Stimulated activated CD4-positive, alpha-beta T cell treated with anti-CD3 and anti-CD28 coated beads, Interleukin-4, amount 100 ng/mL, for 24 hours (primary cell): ENCODE measurements at regions not wholly inside any gene's neighbourhood (a gene's known extent, or its start where the extent isn't known, plus 50 kb on each side); places are given as distances from the start of the nearest gene placed in this dataset.

Experiments used
- DNase-seq: peaks from one replicate; pipeline ENCODE4 v3.0.0-alpha.2; 2020

DNA sequence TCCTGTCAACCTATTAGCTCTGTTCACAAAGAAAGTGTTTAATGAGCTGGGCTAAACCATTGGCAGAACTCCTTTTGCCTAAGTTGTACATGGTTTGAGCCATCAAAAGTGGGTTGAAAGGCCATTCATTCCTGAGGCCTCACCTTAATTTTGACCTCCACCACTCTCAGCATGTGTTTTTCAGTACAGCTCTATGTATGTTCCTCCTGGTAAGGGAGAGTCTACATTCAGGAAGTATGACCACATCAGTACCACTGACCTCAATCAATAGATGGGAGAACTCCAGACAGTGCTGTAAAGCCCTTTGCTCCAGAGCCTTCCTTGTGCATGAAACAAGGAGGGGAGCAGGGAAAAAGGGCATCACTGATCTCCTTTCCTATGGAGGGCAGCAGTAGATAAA, 87.8 kb upstream of the CARD18 start:
- no peak for DNase-seq

DNA sequence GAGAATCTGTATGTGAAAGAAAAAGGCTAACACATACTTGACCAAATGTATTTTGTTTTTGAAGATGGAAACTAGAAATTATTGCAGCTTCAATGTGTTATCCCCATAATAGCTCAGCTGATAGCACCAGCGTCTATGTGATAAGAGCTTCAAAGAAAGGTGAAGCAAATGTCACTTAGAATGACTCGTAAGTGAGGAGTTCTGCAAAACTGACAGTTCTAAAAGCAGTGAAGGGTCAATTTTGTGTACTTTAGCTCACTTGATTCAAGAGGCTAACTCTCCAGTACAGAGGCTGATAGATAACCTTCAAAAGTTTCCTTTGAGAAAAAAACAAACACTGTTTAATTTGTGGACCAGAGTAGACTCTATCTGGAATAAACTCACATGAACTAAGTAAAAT, 87.2 kb upstream of the CARD18 start:
- DNase-seq: no peak

DNA sequence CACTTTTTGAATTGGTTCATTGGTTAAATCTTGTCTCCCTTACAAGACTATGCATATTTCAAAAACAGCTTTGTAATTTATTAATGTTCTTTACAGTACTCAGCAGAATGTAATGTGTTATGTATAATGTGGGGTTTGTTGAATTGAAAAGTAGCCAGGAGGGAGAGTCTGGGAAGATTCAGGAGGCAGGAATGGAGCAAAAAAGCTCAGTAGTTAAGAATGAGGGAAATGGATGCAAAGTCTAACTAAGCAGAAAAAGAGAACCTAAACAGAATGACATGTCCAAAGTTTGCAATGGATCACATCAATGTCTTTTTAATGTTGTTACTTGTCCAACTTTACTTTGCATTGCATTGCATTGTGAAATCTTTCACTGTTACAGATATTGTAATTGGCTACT, 86.5 kb upstream of the CARD18 start:
- DNase-seq: no peak

DNA sequence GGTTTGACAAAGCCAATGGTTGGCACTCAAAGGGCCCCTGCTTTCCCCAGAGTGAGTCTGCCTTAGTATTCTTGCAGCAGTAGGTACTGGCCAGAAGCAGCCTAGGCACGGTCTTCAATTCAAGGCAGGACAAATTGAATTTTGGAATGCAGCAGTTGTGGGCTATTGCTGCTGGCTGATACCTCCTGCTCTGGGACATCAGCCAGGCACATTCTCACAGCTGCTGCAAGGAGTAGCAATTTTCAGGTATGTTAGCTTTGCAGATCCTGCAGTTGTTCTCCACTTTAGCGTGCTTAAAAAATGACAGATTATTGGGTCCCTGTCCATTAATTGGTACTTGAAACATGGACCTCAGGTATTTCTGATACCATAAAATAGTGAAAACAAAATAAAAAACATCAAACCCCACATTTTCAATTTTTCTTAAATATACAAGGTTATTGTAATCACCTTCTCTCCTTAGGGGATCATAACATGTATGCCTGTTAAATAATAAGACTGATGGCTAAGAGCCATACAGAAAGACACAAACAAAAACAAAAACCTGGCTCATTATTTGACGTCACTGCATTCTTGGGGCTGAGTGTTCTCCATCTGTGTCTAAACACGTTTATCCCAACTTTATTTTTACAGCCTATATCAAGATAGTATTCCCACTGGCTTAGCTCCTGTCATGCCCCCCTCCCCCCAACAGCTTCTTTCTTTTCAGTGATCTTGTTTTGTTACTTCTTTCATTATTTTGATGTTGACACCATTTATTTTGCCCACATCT, 85.1 kb upstream of the CARD18 start:
- no peak for DNase-seq

DNA sequence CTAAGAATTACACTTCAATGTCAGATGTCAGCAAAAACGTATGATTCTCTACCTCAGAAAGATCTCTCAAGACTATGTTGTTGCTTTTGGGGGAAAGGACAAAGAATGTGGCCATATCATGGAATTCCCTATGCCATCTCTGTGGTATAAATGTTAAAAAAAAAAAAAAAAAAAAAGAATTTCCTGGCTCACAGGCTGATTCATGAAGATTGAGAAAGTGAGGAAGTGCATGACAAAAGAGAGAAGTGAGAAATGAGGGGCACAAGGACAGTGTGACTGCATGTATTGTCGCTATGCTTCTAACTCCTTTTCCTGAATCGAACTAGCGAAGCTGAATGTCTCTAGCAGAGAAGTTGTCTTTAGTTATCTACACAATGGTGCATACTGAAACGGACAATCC, 80.6 kb upstream of the CARD18 start:
- no peak for DNase-seq

DNA sequence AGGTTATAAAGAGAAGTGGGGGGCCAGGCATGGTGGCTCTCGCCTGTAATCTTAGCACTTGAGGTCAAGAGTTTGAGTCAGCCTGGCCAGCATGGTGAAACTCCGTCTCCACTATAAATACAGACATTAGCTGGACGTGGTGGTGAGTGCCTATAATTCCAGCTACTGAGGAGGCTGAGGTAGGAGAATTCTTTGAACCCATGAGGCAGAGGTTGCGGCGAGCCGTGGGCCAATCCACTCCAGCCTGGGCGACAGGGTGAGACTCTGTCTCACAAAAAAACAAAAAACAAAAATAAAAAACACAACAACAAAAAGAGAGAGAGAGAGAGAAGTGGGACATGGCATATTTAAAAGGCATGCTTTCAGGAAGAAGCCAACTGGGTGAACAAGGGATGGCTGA, 80.1 kb upstream of the CARD18 start:
- no peak for DNase-seq

DNA sequence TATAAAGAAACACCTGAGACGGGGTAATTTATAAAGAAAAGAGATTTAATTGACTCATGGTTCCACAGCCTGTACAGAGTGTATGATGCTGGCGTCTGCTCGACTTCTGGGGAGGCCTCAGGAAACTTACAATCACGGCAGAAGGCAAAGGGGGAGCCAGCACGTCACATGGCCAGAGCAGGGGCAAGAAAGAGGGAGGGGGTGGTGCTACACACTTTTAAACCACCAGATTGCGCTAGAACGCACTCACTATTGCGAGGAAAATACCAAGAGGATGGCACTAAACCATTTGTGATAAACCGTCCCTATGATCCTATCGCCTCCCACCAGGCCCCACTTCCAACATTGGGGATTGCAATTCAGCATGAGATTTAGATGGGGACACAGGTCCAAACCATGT, 79.7 kb upstream of the CARD18 start:
- no peak for DNase-seq

DNA sequence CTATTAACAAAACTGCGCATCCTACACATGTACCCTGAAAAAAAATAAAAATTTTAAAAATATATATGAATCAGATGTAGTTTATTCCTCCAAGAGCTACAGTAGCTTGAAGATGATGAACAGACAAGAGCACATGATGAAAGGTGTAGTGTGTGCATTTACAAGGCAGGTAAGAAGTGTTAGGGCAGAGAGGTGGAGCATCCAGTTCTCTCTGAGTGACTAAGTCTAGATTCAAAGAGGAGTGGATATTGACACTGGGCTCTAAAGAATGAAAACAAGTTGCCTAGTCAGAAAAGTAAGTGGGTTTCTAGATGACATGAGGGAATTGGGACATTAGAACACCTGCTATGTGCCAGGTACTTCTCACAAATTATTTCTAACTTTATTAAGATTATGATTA, 76.0 kb upstream of the CARD18 start:
- DNase-seq: no peak

DNA sequence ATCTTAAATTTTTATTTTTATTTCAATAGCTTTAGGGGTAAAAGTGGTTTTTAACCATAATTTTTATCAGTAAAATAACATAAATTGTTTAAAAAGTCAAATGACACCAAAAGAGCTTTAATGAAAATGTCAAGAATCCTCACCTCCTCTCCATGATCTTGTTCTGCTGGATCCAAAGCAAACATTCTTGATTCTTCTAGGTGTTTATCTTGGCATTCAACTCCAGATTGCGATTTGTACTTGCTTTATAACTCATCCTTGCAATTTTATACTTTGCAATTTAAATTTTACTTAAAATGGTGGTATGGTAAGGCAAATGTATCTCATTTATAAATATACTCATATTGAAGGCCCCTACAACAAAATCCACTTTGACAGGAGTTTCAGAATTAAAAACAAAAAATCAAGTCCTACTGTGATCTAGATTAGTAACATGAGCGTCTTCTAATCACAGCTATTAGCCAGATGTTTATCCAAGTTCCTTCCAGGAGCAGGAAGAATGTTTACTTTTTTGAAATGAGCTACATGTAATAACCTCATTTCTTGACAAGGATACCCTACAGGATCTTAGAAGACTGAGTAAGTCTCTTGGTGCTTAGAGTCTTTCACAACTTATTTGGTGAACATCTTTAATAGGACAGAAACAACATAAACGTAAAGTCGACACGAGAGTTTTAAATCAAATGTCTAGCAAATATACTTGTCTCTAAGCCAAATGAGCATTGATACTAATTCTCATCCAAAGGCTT, 72.4 kb upstream of the CARD18 start:
- no peak for DNase-seq

DNA sequence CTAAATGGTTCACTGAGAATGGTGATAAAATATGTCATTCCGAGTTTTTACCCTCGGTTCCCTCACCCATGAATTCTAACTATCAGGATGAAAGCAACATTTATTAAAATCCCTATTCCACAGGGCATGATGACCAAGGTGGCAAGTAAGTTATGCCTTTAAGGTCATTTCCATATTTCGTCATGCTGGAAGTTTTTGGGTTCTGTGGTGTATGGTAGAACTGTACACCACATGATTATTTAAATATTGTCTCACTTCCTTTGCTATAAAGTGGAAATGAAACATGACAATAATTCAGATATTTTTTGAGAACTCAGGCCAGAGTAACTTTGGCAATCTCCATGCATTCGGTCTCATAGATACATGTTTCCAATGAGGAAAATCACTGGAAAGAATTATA, 68.5 kb upstream of the CARD18 start:
- DNase-seq: no peak

DNA sequence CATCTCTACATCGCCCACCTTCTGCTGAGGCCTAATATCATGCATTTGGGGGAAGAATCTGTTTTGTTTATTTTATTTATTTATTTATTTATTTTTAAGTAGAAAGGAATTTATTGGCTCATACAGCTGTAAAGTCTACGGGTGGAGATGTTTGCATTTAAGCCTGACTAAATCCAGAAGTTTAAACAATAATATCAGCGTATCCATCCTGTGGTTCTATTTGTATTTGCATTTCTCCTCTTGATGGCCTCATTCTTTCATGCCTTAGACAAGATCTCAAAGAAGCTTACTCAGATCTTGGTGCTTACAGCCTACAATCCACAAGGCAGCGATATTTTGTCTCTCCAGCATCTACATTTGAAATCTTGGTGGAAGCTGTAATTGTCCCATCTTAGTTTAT, 67.1 kb upstream of the CARD18 start:
- DNase-seq: no peak

DNA sequence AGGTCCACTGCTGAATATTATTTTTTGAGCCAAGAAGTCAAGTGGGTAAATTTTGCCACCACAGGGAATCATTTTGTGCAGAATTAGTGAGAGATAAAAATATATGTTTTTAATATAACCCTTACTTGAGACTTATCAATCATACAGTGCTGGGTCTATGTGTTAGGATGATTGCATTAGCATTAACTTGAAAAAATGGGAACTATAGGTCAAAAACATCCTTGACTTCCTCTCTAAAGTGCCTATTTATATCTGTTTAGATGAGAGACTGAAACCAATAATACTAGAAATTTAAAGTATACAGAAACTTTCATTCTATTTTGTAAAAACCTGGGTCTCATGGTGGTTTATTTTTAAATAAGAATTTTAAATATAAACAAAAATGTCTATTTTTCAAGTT, 65.1 kb upstream of the CARD18 start:
- DNase-seq: no peak

DNA sequence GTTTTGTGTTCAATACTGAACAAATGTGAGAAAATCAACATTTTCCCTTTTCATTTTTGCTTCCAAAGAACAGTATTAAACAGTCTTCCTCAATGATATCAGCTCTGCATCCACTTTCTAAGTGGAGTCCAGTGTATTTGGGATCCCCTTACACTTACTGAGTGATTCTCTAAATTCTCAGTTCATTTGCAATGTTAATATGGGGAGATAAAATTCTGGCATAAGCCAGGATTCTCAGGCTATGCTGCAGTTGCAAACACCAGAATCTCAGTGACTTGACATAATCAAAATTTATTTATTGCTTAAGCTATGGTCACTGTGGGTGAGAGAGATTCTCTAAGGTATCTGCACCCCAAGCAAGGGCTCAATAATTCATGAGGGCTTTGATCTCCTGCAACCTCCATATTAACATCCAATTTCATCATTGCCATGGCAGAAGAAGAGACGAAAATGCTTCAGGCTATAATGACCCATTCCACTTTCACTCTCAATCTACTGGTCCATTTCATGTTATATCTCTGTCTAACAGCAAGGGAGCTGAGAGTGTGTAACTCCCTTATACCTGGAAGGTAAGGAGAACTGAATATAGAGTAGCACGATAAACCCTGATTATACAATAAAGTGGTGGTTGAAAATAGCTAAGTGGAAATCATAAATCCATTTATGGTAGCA, 64.1 kb upstream of the CARD18 start:
- DNase-seq: no peak

DNA sequence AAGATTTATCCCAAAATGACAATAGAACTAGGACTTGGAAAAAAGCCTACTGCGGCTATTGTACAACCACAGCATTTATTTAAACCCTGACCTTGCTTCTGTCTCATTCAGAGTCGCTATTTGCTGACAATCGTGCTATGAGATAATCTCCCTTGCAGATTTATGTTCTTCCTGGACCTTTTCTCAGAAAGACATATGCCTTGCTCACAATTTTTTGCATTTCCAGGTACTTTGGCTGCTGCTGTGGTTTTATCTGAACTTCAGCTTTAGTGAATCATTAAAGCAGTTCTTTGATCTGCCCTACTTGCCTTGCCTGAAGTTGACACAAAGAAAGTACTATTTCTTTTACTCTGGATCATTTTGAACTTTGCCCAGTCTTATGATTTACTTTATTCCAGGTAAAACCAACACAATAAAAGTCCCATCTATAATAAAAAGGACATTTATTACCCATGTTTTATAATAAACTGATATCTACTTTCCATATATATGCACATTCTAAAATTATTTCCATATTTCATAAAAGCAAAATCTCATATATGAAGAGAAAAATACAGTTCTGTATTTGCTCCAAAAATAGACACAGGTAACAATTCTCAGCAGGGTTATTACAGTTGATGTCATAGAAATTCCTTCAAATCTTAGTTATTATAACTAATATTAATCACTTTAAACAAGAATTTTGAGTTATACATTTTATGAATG, 63.4 kb upstream of the CARD18 start:
- DNase-seq: no peak

DNA sequence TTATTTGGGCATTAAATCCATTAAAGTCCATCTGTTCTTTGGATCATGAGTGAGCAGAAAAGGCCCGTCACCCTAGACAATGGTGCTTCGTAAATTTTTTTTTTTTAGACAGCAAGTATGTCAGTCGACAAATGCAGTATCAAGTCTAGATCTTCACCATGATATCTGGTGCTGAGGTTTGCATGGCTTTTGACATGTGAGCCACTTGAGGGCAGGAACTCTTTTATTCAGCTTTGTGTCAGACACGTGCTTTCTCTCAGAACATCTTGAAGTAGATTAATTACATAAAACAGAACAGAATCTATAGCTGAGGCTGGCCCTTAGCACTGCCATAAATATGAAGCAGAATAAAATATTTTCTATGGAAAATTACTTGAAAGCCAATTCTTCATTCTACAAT, 62.9 kb upstream of the CARD18 start:
- no peak for DNase-seq

DNA sequence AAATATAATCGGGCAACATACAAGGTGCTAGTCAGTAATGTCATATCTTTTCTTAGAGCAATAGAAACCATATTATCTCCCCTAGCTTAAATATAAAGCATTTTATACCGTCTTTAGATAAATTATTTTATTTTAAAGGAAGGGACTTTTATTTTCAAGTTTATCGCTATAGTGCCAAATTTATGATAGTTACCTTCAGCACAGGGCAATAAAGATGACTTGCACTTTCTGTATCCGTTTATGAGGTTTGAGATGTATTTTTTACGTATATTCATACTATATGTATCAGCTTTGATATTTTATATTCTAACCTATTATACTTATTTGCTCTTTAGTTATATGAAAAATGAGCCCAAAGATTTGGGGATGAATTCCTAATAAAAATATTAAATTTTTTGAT, 61.6 kb upstream of the CARD18 start:
- DNase-seq: no peak

DNA sequence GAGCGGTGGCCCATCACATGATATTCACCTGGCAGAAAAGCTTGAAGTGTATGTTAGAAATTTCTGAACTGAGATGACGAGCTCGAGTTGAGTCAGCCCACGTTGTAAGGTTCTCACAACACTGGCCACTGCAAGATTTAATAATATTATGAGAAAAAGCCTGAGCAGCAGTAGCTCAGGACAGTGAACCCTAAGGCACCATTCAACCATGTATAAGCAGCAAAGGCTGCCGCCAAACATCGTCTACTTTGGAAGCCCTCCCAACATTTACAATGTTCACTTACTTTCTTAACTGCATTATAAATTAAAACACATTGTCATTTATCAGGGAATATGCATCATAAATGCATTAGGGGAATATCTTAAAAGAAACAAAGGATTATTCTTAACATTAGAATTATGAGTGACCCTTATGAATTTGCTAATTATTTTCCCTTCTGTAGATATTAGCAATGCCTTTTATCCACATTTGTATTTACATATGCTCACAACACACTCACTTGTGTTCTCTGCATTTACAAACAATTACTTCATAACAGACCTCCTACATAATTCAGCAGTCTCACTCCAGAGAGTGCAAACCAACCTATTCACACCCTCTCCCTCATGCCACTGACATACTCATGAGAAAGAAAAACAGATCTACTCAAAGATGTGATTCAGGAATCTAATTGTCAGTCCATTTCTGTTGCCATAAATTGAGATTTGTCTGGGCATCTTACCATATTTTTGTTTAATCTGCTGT, 57.7 kb upstream of the CARD18 start:
- DNase-seq: no peak

DNA sequence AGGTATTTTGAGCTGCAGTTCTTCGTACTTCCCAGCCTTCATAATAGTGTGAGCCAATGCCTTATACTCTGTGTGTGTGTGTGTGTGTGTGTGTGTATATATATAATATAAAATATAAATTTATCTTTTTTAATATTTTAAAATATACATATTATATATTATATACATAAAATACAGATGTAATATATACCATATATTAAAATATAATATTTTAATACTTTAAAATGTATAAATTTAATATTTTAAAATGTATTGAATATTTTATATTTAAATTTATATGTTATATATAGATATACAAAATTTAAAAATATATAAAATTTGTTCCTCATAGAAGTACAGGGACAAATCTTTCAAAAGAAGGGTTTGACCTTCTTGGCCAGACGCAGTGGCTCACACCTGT, 53.7 kb upstream of the CARD18 start:
- DNase-seq: no peak

DNA sequence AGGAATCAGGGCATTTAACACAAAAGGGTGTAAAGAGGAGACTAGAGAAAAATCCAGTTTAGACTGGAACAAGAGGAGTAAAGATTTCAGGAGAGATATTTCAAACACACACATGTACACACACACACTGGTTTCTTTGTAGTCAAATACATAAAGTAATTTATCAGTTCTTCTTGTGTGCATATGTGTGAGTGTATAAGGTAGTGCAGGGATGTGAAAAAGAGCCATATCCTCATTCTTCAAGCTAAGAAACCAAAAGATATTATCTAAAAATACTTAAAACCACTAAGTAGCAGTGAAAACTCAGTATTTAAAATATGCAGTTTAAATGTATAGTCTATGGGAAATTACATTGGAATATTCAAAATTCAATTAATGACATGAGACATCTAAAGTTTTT, 52.5 kb upstream of the CARD18 start:
- DNase-seq: no peak

DNA sequence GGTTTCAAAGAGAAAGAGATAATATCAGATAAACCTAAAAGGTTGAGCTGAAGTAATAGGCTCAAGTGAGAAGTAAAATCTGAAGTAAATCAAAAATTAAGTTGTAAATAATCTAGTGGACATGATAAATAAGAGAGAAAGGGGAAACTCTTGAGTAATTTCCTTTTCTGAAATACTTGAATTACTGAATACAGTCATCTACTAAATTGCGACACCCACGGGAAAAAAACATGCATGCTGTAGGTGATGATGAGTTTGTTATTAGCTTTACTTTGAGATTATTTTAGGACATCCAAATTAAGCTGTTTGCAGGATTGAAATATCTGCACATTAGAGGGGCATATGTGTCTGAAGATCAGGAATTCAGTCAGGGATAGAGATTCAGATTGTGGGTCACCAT, 50.0 kb upstream of the CARD18 start:
- no peak for DNase-seq
